IMR-90 (cell line): ENCODE measurements at regions not wholly inside any gene's neighbourhood (a gene's known extent, or its start where the extent isn't known, plus 50 kb on each side); places are given as distances from the start of the nearest gene placed in this dataset.

Experiments
- ATAC-seq: fragments of 200-7000 bp; cut with Tn5 transposase; 2 replicates; pipeline ENCODE4 v1.9.1; 2020; ENCODE audit warnings: low read depth, mild to moderate bottlenecking, moderate library complexity
- BruUV-seq: library from RNA; stranded (reverse); fragments of 400-500 nt; replicated peaks from 2 replicates; lab custom pipeline; 2021; lab: Mats Ljungman, UMichigan
- CTCF ChIA-PET: fragments of 300-600 bp; formaldehyde crosslinking; extraction: SDS; loops from one replicate; lab custom pipeline; 2021; ENCODE audit warnings: antibody characterized with exemption; lab: Yijun Ruan, JAX
- POLR2A ChIA-PET: fragments of 300-600 bp; sonication (Branson Sonifier 250); formaldehyde crosslinking; loops from one replicate; lab custom pipeline; 2022; ENCODE audit warnings: antibody characterized with exemption; ENCODE audit not compliant: unreplicated experiment; lab: Charles Lee
- DNase-seq: peaks from one replicate; pipeline ENCODE4 v3.0.0; 2013
- H2AFZ ChIP-seq: replicated peaks from 2 replicates; pipeline ENCODE3; 2013; ENCODE audit warnings: low read length, mild to moderate bottlenecking; ENCODE audit not compliant: poor library complexity
- H2AK5ac ChIP-seq: 2 replicates; pipeline ENCODE4 v1.6.1; 2013; ENCODE audit warnings: low read depth, low read length, inconsistent platforms
- H2AK9ac ChIP-seq: replicated peaks from 2 replicates; pipeline ENCODE3; 2013; ENCODE audit warnings: mild to moderate bottlenecking, low read depth, low read length, moderate library complexity; ENCODE audit not compliant: poor library complexity
- H2BK120ac ChIP-seq: 2 replicates; pipeline ENCODE4 v1.6.1; 2013; ENCODE audit warnings: low read depth, low read length, inconsistent platforms
- H2BK15ac ChIP-seq: 3 replicates; pipeline ENCODE4 v1.6.1; 2013; ENCODE audit warnings: low read depth, low read length, inconsistent platforms
- H2BK20ac ChIP-seq: 2 replicates; pipeline ENCODE4 v1.6.1; 2013; ENCODE audit warnings: low read depth, mild to moderate bottlenecking, inconsistent platforms, low read length, moderate library complexity
- H2BK5ac ChIP-seq: 2 replicates; pipeline ENCODE4 v1.6.1; 2013; ENCODE audit warnings: mild to moderate bottlenecking, low read depth, low read length, inconsistent platforms; ENCODE audit not compliant: poor library complexity, severe bottlenecking
- H3K14ac ChIP-seq: replicated peaks from 2 replicates; pipeline ENCODE4 v1.6.1; 2013; ENCODE audit warnings: low read depth, low read length, inconsistent platforms
- H3K18ac ChIP-seq: 2 replicates; pipeline ENCODE4 v1.6.1; 2013; ENCODE audit warnings: low read depth, low read length, control low read depth
- H3K23ac ChIP-seq: 2 replicates; pipeline ENCODE4 v1.6.1; 2013; ENCODE audit warnings: low read depth, low read length, inconsistent platforms
- H3K27ac ChIP-seq: 2 replicates; pipeline ENCODE4 v1.5.1; 2013; ENCODE audit warnings: mild to moderate bottlenecking, control low read depth, low read length; ENCODE audit not compliant: insufficient read depth
- H3K27me3 ChIP-seq: 2 replicates; pipeline ENCODE4 v1.6.1; 2013; ENCODE audit warnings: low read length; ENCODE audit not compliant: control insufficient read depth, insufficient read depth
- H3K36me3 ChIP-seq: 2 replicates; pipeline ENCODE4 v1.6.1; 2013; ENCODE audit warnings: low read length, mixed read lengths; ENCODE audit not compliant: control insufficient read depth, insufficient read depth
- H3K4ac ChIP-seq: 2 replicates; pipeline ENCODE4 v1.6.1; 2013; ENCODE audit warnings: low read depth, low read length, inconsistent platforms
- H3K4me1 ChIP-seq: 2 replicates; pipeline ENCODE4 v1.6.1; 2013; ENCODE audit warnings: low read length, mixed read lengths; ENCODE audit not compliant: control insufficient read depth, insufficient read depth
- H3K4me2 ChIP-seq: 2 replicates; pipeline ENCODE4 v1.6.1; 2013; ENCODE audit warnings: low read depth, mild to moderate bottlenecking, control low read depth, low read length, moderate library complexity
- H3K4me3 ChIP-seq: 2 replicates; pipeline ENCODE4 v1.5.1; 2013; ENCODE audit warnings: low read depth, mild to moderate bottlenecking, control low read depth, low read length, moderate library complexity; ENCODE audit not compliant: insufficient read depth
- H3K56ac ChIP-seq: 2 replicates; pipeline ENCODE4 v1.6.1; 2013; ENCODE audit warnings: low read length, inconsistent platforms; ENCODE audit not compliant: insufficient read depth; ENCODE audit errors: extremely low read depth
- H3K79me1 ChIP-seq, 2 experiments: 2 replicates each; pipeline ENCODE4 v1.6.1; 2013; ENCODE audit warnings: low read length in 2 of 2, inconsistent platforms in 1 of 2, low read depth in 1 of 2
- H3K9ac ChIP-seq: 2 replicates; pipeline ENCODE4 v1.6.1; 2013; ENCODE audit warnings: low read depth, low read length, control low read depth
- H3K9me1 ChIP-seq: 2 replicates; pipeline ENCODE4 v1.6.1; 2013; ENCODE audit warnings: low read length, inconsistent platforms; ENCODE audit not compliant: insufficient read depth
- H3K9me3 ChIP-seq: 2 replicates; pipeline ENCODE4 v1.6.1; 2013; ENCODE audit warnings: low read length; ENCODE audit not compliant: control insufficient read depth, insufficient read depth
- H4K20me1 ChIP-seq: 2 replicates; pipeline ENCODE4 v1.6.1; 2013; ENCODE audit warnings: low read length, inconsistent platforms; ENCODE audit not compliant: insufficient read depth
- H4K5ac ChIP-seq: 2 replicates; pipeline ENCODE4 v1.6.1; 2013; ENCODE audit warnings: mild to moderate bottlenecking, low read depth, low read length, control low read depth
- H4K8ac ChIP-seq, 2 experiments: 2 replicates each; pipeline ENCODE4 v1.6.1; 2013; ENCODE audit warnings: low read depth in 2 of 2, low read length in 2 of 2, control low read depth in 1 of 2, inconsistent platforms in 1 of 2
- H4K91ac ChIP-seq: 2 replicates; pipeline ENCODE4 v1.6.1; 2013; ENCODE audit warnings: low read depth, low read length, inconsistent platforms; ENCODE audit not compliant: insufficient read depth
- CEBPB ChIP-seq: IDR thresholded peaks from 2 replicates; pipeline ENCODE4 v1.6.1; 2012; ENCODE audit warnings: low read depth, low read length, improper control_type of control experiment
- MAFK ChIP-seq: IDR thresholded peaks from 2 replicates; pipeline ENCODE4 v1.6.1; 2012; ENCODE audit warnings: low read depth, low read length, improper control_type of control experiment
- MXI1 ChIP-seq: IDR thresholded peaks from 2 replicates; pipeline ENCODE4 v1.6.1; 2012; ENCODE audit warnings: low read depth, mild to moderate bottlenecking, low read length, moderate library complexity, borderline replicate concordance
- POLR2A ChIP-seq: IDR thresholded peaks from 2 replicates; pipeline ENCODE4 v1.6.1; 2012; ENCODE audit warnings: mild to moderate bottlenecking, low read depth, low read length
- RCOR1 ChIP-seq: IDR thresholded peaks from 2 replicates; pipeline ENCODE4 v1.6.1; 2012; ENCODE audit warnings: mild to moderate bottlenecking, low read length, improper control_type of control experiment; ENCODE audit not compliant: insufficient replicate concordance
- RFX5 ChIP-seq: IDR thresholded peaks from 2 replicates; pipeline ENCODE4 v1.8.0; 2012; ENCODE audit warnings: low read depth, mild to moderate bottlenecking, low read length, moderate library complexity
- WGBS, 2 experiments: methylation state at CpG; one replicate each; pipeline versions ENCODE4 v1.1.5 to v1.1.7; 2013; ENCODE audit warnings: missing lambda C conversion rate in 2 of 2; ENCODE audit not compliant: insufficient read length in 1 of 2; ENCODE audit errors: extremely low coverage in 2 of 2; 5-methylcytosine and 5-hydroxymethylcytosine counted together
- dilution Hi-C: fragments of 300-500 bp; cut with HindIII; formaldehyde crosslinking; loops from one replicate; pipeline ENCODE4 v1.14.3; 2018; ENCODE audit warnings: low sequenced_read_pairs; ENCODE audit not compliant: unreplicated experiment
- in situ Hi-C: fragments of 300-500 bp; cut with MboI; formaldehyde crosslinking; loops from 3 replicates; pipeline ENCODE4 v1.14.3; 2019; ENCODE audit warnings: low sequenced_read_pairs, inconsistent platforms, mixed read lengths
- intact Hi-C: fragments of 100-400 bp; cut with micrococcal nuclease; formaldehyde crosslinking; loops from 2 replicates; pipeline ENCODE4 v1.10.0; 2022
- TF ChIP-seq, protein P1 (sequence below): fragments of 150-350 bp; IDR thresholded peaks from 2 replicates; pipeline ENCODE4 v1.6.1; 2016; ENCODE audit warnings: low read depth, mild to moderate bottlenecking, low read length, moderate library complexity, borderline replicate concordance

DNA sequence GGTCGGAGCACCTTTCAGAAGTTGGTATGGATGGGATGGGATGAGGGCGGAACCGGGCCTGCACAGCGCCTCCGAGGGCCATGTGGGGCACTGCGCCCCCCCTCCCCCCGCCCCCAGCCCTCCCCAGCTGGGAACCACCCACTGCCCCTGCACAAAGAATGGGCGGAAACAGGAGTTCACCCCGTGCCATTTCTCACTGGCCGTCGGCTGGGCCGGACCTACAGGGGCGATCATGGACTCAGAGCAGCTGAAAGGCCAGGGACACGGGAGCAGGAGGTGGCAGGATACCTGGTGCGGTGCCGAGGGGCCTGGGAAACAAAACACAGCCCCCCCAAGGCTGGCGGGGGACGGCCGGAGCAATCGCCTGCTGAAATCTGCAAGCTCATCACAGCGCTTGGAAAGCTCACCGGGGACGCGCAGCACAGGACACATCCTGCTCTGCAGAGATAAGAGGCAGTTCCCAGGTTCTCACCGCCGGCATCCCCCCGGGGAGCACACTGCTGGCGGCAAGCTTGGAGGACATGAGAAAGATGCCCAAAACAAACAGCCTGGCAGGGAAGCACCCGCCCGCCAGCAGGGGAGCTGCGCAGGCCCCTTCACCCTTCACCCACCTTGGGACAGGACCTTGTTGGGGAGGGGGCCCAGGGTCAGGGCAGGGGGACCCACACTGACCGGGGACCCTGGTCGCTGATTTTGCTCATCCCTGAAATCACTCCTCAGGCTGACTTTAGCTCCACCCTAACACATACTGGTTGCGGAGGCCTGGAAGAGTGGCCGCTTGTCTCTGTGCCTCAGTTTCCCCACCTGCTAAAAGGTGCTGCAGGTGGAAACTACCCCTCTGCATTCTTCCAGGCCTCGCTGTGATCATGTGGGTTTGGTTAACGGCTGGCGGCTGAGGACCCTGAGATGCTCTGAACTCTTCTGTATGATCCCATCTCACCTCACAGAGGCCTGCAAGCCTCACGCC is 263.9 kb downstream of the C16orf95 start (continued):
- no peak for TF ChIP-seq MAFK

DNA sequence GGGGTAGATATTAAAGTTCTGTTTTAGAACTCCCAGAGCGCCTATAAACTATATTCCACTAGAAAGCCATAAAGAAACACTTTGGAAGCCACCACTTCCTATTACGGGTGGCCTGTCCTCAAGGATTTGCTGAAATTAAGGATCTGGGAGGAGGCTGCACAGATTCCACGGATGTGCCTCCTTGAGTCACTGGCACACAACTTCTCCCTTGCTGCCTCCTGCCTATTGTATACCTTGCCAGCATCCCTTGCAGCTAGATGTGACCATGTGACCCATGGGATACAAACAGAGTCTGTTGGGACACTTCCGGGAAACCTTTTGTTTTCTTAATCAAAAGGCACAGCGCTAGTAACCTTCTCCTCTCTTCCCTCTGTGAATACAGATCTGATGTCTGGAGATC is 263.0 kb downstream of the C16orf95 start:
- dilution Hi-C loops: no loop called here
- H2AK5ac ChIP-seq: no peak overlapping the region

More for the DNA sequence above, 263.0 kb downstream of the C16orf95 start:
- H3K36me3 ChIP-seq: no peaks in the 10 kb centered on the region
- H3K9me1 ChIP-seq: no peaks in the 10 kb centered on the region
- ATAC-seq (no peak), DNase-seq (no peak)
- no TSS peak for BruUV-seq
- CTCF ChIA-PET: no interaction called here
- H3K79me1 ChIP-seq: no peaks in the 10 kb centered on the region
- POLR2A ChIA-PET: no interaction called here
- intact Hi-C loops: no loop called here
- no peak overlapping the region for H2BK20ac ChIP-seq
- no peak overlapping the region for H3K14ac ChIP-seq
- no peak overlapping the region for H4K5ac ChIP-seq
- no peak overlapping the region for H2BK5ac ChIP-seq
- H3K27me3 ChIP-seq: peaks cover 20% of the 10 kb centered on the region
- no peak overlapping the region for H3K56ac ChIP-seq
- in situ Hi-C loops: no loop called here
- H3K4me2 ChIP-seq: no peak overlapping the region
- no peak overlapping the region for H3K4me3 ChIP-seq
- H3K23ac ChIP-seq: no peak overlapping the region
- no CpG with 5 or more reads among the region's 5 CpGs for WGBS, 2 experiments
- no peak overlapping the region for H4K91ac ChIP-seq
- no peaks in the 10 kb centered on the region for H3K4me1 ChIP-seq
- no peak overlapping the region for H3K9ac ChIP-seq
- TF ChIP-seq RFX5 (no peak), POLR2A (no peak), RCOR1 (no peak), MAFK (no peak), MXI1 (no peak), CEBPB (no peak)
- TF ChIP-seq, protein P1, sequence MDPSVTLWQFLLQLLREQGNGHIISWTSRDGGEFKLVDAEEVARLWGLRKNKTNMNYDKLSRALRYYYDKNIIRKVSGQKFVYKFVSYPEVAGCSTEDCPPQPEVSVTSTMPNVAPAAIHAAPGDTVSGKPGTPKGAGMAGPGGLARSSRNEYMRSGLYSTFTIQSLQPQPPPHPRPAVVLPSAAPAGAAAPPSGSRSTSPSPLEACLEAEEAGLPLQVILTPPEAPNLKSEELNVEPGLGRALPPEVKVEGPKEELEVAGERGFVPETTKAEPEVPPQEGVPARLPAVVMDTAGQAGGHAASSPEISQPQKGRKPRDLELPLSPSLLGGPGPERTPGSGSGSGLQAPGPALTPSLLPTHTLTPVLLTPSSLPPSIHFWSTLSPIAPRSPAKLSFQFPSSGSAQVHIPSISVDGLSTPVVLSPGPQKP: no peak
- H3K9me3 ChIP-seq: peaks cover 3% of the 10 kb centered on the region; the same call in 1 of the 2 replicates
- H4K8ac ChIP-seq: no peak overlapping the region
- H2AK9ac ChIP-seq: no peak overlapping the region
- H2BK15ac ChIP-seq: no peak overlapping the region
- H2BK120ac ChIP-seq: no peak overlapping the region
- no peaks in the 10 kb centered on the region for H4K20me1 ChIP-seq
- H3K27ac ChIP-seq: no peak overlapping the region
- H2AFZ ChIP-seq: no peak overlapping the region
- H3K18ac ChIP-seq: no peak overlapping the region
- no peak overlapping the region for H3K4ac ChIP-seq
